GM18517 (cell line): ENCODE measurements at regions not wholly inside any gene's neighbourhood (a gene's known extent, or its start where the extent isn't known, plus 50 kb on each side); places are given as distances from the start of the nearest gene placed in this dataset.

Source experiments
- ATAC-seq: cut with Tn5 transposase; IDR thresholded peaks from one replicate; pipeline ENCODE4 v1.9.1; 2021; ENCODE audit warnings: mild to moderate bottlenecking, moderate library complexity; ENCODE audit not compliant: unreplicated experiment

DNA sequence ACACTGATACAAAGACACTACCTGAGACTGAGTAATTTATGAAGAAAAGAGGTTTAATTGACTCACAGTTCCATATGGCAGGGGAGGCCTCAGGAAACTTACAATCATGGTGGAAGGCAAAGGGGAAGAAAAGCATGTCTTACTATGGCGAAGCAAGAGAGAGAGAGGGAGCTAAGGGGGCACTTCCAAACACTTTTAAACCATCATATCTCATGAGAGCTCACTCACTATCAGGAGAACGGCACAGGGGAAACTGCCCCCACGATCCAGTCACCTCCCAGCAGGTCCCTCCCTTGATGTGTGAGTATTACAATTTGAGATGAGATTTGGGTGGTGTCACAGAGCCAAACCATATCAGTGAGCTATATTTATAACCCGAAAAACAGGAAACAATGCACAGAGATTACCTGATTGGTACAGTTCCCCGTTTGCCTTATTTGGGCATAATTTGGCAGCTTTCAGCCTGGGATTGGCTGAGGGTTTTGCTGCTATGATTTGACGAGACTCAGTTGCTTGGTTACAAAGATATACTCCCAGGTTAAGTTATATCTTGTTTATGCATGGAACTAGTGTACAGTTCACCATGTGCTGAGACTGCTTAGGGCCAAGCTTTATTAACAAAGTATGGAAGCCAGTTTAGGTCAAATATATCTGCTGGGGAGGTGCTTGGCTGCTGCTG is 184.2 kb downstream of the NR2F2 start:
- no peak for ATAC-seq

DNA sequence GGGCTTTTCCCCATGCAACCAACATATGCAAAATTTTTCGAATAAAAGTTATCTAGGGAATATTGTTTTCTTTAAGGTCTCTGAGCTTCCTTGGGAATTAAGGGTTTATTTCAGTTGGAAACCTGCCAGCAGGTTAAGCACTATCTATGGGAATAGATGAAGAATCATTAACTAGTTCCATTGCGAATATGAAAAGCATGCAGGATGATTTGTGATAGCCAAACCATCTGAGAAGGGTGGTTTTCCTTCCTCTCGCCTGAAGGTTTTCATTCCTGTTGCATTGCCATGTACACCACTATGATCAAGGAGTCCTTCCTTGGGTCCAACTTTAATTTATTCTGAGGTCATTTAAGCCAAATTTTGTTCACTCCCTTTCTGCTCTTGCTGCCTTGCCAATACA is 184.9 kb downstream of the NR2F2 start:
- no peak for ATAC-seq

DNA sequence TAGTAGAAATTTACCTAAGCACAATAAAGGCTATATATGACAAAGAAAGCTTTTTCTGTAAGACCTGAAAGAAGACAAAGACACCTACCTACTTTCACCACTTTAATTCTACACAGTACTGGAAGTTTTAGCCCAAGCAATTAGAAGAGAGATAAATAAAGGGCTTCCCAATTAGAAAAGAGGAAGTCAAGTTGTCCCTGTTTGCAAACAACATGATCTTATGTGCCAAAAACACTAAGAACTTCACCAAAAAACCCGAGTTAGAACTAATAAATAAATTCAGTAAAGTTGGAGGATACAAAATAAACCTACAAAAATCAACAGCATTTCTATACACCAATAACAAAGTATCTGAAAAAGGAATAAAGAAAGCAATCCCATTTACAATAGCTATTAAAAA is 190.9 kb downstream of the NR2F2 start:
- no peak for ATAC-seq

DNA sequence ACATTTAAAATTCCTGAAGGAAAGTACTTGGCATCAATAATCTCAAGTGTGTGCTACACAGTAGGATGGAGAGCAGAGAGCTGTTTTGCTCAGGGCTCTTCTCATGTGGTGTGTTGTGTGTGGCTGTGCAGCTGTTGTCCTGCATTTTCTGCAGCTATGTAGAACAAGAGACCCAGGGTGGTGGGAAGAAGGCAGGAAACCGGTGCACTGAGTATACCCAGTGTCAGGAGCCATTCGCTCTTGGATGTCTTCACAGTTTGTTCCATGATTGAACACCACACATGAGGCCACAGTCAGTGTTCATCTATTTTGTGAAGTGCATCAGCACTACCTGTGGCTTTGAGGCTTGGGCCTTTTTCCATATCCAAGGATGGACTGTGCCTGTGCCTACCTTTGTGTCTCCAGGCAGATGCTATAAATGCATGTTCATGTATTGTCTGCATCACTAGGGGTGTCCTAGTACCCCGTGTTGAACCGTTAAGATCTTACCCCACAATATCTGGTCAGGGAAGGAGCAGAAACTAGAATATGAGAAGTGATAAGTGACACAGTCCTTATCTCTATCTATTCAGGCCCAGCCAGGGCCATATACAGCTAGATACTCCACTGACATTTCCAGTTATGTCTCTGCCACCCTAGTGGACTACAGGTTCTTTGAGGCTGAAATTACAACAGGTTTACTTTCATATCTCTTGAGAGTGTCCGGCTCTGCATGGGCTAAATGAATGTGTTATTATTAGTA is 194.3 kb downstream of the NR2F2 start:
- no peak for ATAC-seq

DNA sequence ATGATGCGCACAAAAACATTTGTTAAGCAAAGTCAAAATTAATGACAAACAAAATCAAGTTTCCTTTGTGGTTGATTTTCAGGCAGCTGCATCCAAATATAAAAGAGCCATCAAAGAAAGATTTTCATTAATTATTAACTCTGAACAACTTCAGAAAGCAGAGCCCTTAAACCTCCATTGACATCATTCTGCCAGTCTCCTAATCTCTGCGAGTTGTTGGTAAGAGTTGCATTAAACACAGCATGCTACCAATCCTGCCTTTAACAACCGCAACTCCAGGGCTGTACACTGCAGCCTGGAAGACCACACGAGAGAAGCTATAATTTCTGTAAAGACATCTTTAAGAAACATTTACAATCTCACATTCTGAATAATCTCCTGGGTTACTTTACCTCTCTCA is 204.6 kb downstream of the NR2F2 start:
- no peak for ATAC-seq

DNA sequence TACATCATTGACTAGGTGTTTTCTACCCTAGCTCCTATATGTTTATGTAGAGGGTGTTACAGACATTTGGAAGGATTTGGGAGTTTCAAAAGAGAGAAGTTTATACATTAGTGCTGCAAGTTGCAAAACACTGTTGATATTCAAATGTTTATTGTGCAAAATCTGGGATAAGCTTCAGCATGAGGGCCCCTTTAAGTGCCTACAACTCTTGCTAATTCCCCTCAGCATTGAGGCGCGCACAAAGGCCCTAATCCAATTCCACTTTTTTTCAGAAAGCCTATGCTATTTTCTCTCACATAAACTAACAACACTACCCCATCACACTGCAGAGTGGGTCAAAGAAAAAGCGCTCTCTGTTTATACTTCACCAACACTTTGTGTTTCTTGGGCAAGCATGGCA is 208.0 kb downstream of the NR2F2 start:
- ATAC-seq, result no peak

DNA sequence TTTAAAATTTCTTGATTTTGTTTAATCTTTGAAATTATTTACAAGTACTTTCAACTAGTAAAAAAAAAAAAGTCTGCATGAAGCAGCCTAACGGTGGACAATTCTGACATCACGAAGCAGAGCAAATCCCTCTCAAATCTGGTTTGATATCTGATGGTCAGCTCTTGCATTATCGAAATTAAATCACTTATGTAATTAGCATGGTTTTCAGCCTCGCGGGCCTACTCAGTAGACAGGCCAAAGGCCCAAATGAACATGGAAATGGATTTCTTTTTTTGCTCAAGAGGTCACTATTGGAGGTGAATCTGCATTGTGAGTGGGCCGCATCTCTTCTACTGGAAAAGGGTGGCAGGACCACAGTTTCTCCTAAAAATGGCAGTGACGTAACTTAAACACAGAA is 209.8 kb downstream of the NR2F2 start:
- no peak for ATAC-seq

DNA sequence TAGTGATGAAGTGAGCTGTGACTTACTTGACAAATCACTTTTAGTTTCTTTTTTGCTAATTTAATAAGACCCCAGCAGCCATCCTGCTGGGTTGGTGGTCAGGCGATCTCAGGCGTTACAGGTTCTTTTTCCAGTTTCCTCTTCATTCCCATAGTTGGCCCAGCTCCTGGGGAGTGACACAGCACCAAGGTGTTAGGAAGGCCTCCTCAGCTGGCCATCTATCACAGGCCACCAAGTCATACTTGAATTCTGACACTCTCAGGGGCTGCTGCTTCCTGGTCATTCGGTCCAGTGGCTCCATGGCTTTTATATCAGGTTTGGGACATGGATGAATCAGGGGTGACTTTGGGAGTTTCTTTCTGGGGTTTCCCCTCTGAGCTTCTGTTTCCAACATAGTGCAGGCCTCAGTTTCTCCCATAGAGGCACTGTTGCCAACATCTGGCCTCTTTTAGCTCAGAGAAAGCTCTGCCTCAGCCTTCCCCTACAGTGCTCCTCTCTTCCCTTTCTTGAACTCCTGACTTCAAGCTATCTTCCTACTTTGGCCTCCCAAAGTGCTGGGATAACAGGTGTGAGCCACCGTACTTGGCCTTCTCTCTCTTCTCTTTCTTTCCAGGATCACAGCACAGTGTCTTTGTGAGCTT is 211.8 kb downstream of the NR2F2 start:
- ATAC-seq, result no peak

DNA sequence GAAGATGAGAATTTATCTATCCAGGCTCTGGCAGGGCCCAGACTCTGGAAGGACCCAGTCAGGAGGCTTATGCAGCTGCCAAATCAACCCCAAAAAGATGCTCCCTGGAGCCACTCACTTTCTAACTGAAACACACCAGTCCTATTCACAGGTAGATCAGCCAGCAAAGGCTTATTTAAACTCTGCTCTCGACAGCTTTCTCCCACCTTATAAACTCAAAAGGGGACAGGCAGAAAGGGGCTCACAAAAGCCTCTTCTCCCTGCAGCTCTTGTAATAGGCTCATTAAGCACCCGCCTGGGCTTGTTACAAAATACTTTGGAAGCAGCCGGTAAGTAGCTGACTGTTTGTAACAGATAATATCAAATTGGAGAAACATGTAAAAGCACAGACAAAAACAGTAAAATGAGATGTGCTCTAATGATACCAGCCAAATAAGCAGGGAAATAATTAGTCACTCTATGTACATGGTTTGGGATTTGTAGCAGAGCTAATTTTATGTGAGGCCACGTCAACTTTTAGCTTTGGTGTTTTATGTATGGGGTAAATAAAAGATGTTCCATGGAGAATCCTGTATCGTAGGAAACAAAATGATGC is 213.8 kb downstream of the NR2F2 start:
- ATAC-seq, result no peak

DNA sequence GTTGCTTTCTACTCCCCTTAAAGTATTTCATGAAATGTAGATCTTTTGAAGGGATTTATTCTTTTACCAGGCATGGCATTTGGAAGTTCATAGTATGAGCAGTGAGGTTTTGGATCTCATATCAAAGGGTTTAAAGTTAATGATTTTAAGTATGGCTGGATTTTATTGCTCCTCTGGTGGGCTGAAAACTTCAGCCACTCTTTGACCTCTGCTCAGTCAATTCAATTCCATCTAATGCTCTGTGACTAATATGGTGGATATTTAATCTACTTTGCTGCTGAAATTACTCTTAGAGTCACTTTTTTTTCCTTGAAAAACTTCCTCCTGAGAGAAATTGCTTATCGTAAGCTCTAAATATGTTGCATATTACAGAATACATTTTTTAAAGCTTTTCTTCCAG is 218.6 kb downstream of the NR2F2 start:
- no peak for ATAC-seq

DNA sequence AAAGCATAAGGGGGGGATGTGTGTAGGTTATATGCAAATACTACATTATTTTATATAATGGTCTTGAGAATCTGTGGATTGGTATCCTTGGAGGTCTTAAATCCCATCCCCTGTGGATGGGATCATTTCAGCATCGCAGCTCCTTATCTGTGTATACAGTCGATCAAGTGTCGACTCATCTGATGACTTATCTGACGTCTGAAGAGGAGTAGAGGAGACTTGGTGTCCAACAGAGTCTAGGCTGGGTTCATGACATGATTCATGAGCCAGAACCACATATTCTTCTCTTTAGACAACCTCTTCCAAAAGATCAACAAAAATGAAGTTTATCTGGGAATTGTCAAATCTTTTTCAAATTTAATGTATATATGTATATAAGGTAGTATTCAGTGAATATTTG is 220.7 kb downstream of the NR2F2 start:
- no peak for ATAC-seq

DNA sequence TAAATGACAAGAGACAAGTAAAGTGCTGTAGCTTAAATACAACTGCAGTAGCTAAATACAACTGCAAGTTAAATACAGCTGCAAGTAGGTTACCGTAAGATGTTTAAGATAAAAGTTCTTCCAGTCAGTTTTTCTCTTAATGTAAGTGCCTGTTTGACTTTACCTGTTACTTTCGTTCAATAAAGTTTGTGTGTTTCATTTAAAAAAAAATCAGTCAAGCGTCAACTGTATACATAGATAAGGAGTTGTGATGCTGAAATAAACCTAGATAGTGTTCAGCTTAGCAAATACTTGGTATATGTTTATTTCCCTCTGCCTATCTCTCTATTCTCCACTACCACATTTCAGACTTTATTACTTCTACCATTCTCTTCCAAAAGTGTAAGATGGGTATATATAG is 221.2 kb downstream of the NR2F2 start:
- ATAC-seq, result no peak

DNA sequence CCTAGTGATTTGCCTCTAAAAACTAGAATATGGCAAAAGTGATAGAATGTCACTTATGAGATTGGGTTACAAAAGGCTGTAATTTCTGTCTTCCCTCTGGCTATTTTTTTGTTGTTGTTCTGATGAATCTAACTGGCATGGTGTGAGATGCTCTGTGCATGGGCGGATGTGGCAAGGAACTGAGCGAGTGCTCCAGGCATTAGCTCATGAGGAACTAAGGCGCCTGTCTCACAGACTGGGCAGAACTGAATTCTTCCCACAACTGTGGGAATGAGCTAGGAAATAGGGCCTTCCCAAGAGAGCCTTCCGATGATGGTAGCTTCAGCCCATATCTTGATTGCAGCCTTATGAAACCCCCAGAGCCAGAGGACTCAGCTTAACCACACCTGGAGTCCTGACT is 222.5 kb downstream of the NR2F2 start:
- ATAC-seq, result no peak

DNA sequence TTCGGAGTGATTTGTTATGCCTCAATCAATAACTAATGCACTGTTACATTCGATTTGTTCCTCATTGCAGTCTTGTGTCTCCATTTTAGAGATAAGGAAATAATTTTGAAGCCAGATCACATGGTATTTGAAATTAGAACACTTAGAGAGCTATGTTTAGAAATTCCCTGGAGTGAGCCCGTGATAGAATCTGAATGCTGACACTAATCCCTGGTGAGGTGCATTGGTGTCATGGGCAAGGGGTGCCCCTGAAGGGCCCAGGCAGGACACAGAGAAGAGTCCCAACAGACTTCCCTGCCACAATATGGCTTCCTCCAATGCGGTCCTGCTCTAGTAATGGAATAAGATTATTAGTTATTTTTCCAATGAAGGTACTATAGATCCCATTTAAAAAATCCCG is 223.0 kb downstream of the NR2F2 start:
- no peak for ATAC-seq

DNA sequence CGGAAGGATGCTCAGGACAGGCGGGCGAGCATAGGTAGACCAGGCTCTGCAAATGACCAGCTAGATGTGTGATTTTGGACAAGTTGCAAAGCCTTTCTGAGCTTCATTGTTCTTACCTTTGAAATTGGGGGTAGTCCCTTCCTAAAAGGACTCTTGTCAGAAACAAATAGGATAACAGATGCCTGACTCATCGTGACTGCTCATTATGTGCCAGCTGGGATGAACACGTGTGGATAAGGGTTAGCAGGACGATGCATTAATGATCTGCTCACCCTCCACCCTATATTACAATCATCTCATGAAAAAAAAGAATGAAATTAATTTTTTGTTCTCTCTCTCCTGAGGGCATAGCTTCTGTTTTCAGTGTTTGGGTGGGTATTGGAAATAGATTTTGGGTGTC is 223.4 kb downstream of the NR2F2 start:
- ATAC-seq, result no peak

DNA sequence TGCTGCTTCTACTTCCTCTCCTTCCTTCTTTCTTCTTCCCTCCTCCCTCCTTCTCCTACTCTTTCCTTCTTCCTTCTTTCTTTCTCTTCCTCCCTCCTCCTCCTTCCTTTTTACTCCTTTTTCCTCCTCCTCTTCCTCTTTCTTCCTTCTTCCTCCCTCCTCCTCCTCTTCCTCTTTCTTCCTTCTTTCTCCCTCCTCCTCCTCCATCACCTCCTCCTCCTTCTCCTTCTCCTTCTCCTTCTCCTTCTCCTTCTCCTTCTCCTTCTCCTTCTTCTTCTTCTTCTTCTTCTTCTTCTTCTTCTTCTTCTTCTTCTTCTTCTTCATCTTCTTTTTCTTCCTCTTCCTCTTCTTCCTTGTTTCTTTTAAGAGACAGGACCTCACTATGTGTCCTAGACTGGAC is 224.0 kb downstream of the NR2F2 start:
- no peak for ATAC-seq

DNA sequence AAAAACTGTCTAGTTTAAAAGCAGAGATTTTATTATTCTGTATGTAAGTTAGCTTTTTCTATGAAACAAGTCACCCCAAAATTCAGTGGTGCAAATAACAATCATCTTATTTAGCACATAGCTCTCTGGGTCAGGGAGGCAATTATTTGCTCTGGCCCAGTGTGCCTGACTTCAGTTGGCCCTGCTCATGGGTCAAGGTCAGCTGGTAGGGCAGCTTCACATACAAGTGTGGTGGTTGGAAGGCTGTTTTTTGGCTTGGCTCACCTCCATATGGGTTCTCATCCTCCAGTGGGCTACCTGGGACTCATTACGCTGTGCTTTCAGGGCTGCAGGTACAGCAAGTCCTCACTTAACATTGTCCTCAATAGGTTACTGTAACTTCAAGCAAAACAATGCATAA is 228.6 kb downstream of the NR2F2 start:
- no peak for ATAC-seq

DNA sequence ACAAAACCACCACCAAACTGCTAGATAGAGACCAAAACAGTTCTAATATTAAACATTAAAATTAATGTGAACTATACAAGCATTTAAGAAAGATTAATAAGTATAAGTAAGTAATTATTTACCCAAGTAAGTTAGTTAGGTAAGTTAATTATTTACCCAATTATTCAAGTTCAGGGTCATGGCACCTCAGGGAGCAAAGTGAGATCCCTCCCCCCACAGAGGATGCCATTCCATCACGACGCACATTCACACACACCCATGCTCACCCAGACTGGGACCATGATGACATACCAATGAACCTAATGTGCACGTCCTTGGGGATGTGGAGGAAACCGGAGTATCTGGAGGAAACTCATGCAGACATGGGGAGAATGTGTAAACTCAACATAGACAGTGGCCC is 229.1 kb downstream of the NR2F2 start:
- no peak for ATAC-seq

DNA sequence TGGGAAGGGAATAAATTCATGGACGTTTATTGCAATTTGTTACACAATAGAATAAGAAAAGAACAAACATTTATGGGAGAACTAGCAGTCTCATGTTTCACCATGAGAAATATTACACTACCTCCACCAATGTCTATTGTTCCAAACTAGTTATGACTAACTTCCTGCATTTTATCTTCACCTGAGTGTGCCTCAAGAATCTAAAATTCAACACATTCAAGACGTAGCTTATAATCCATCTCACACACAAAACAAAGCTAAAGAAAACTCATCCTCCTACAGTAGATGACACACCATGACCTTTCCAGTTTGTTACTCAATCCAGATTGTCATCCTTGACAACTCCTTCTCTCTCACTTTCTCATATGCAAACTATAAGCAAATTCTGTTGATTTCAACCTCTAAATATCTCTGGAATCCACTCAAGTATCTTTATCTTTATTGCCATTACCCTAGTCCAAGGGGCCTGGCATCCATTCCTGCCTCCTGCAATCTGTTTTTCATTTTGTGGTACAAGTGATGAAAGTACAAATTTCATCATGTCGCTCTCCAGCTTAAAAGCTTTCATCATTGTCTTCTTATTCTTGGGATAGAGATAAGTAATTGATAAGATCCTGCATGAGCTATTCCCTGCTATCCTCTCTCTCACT is 229.9 kb downstream of the NR2F2 start:
- no peak for ATAC-seq

DNA sequence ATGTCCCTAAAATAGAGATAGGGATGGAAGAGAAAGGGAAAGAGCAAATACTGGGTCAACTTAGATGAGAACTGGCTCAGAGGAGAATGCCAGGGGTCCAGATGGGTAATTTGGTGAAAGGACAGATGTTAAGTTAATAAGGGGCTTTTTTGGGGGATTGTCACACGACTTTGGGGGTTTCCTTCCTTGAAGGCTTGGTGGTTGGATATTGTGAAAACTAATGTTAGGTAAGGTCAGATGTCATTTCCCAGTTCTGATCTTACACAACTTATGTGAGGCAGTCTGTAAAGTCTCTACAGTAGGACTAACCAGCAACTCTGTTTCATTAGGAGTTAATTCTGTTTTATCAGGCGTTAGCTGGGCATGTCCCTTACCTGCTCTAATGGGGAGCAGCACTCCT is 231.1 kb downstream of the NR2F2 start:
- no peak for ATAC-seq

DNA sequence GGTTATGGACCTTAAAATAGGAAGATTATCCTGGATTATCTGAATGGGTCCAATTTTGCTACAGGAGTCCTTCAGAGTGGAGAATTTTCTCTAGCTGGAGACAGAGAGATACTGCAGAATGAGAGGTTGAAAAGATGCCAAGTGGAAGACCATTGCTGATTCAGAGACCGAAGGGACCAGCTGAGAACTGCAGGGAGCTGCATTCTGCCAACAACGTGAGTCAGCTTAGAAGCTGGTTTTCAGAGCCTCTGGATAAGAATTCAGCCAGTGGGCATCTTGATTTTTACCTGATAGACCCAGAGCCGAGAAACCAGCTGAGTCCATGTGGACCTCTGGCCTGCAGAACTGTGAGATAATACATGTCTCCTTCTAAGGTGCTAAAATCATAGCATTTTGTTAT is 234.0 kb downstream of the NR2F2 start:
- ATAC-seq, result no peak
